DOHH2 (cell line): ENCODE measurements at regions not wholly inside any gene's neighbourhood (a gene's known extent, or its start where the extent isn't known, plus 50 kb on each side); places are given as distances from the start of the nearest gene placed in this dataset.

Experiments
- H3F3A ChIP-seq: fragments of 200-600 bp; sonication (generic), shearing (Covaris generic); 2 replicates; pipeline ENCODE4 v1.6.0; 2016; ENCODE audit warnings: antibody characterized with exemption, mild to moderate bottlenecking; ENCODE audit not compliant: control insufficient read depth, insufficient read depth
- H3K27ac ChIP-seq: fragments of 200-600 bp; sonication (generic); 2 replicates; pipeline ENCODE4 v1.5.1; 2014; ENCODE audit warnings: low read depth, mild to moderate bottlenecking, low read length, moderate library complexity
- H3K27me3 ChIP-seq: fragments of 200-600 bp; sonication (generic); 2 replicates; pipeline ENCODE4 v1.6.1; 2014; ENCODE audit warnings: mild to moderate bottlenecking, low read length, mixed read lengths; ENCODE audit not compliant: control insufficient read depth
- H3K36me3 ChIP-seq: fragments of 200-600 bp; sonication (generic); 2 replicates; pipeline ENCODE4 v1.6.1; 2014; ENCODE audit warnings: mild to moderate bottlenecking, low read length, moderate library complexity, mixed read lengths; ENCODE audit not compliant: control insufficient read depth
- H3K4me1 ChIP-seq: fragments of 200-600 bp; sonication (generic); 2 replicates; pipeline ENCODE4 v1.6.1; 2014; ENCODE audit warnings: mild to moderate bottlenecking, low read length, mixed read lengths; ENCODE audit not compliant: control insufficient read depth
- H3K4me2 ChIP-seq: fragments of 200-600 bp; sonication (generic); 2 replicates; pipeline ENCODE4 v1.6.0; 2014; ENCODE audit warnings: mild to moderate bottlenecking, low read length, moderate library complexity
- H3K4me3 ChIP-seq: fragments of 200-600 bp; sonication (generic); 2 replicates; pipeline ENCODE4 v1.5.1; 2014; ENCODE audit warnings: mild to moderate bottlenecking, low read length, mixed read lengths
- H3K79me2 ChIP-seq: fragments of 200-600 bp; sonication (generic); 2 replicates; pipeline ENCODE4 v1.6.1; 2014; ENCODE audit warnings: mild to moderate bottlenecking, low read length, mixed read lengths; ENCODE audit not compliant: control insufficient read depth
- H3K9me2 ChIP-seq: fragments of 200-600 bp; sonication (generic); replicated peaks from 2 replicates; pipeline ENCODE4 v1.6.1; 2014; ENCODE audit warnings: mild to moderate bottlenecking, low read length, mixed read lengths; ENCODE audit not compliant: control insufficient read depth
- H3K9me3 ChIP-seq: fragments of 200-600 bp; sonication (generic); 2 replicates; pipeline ENCODE4 v1.6.1; 2014; ENCODE audit warnings: antibody characterized with exemption, low read length, mixed read lengths; ENCODE audit not compliant: control insufficient read depth, insufficient read depth
- H4K20me1 ChIP-seq: fragments of 200-600 bp; sonication (generic); 2 replicates; pipeline ENCODE4 v1.6.0; 2014; ENCODE audit warnings: low read depth, mild to moderate bottlenecking, antibody characterized with exemption, low read length, moderate library complexity; ENCODE audit not compliant: control insufficient read depth, insufficient read depth
- CTCF ChIP-seq: fragments of 200-600 bp; sonication (generic); IDR thresholded peaks from one replicate; pipeline ENCODE4 v1.5.1; 2014; ENCODE audit warnings: antibody characterized with exemption, mild to moderate bottlenecking, low read depth, low read length; ENCODE audit not compliant: poor library complexity, severe bottlenecking
- EZH2phosphoT487 ChIP-seq: fragments of 200-600 bp; sonication (generic); IDR thresholded peaks from 2 replicates; pipeline ENCODE4 v1.6.1; 2017; ENCODE audit warnings: borderline replicate concordance, mild to moderate bottlenecking, antibody characterized with exemption, low read length, moderate library complexity, mixed read lengths

GRCh38 chr7:25886387-25887240 is 265.4 kb upstream of the NFE2L3 start:
- TF ChIP-seq EZH2phosphoT487 (no peak), CTCF (no peak)
- H3K27ac ChIP-seq = no peak overlapping the region
- peaks cover 9% of the 10 kb centered on the region for H3K4me1 ChIP-seq

GRCh38 chr7:25887266-25887665 is 264.7 kb upstream of the NFE2L3 start:
- no peak overlapping the region for H3K4me2 ChIP-seq
- H3K9me2 ChIP-seq = no peaks in the 10 kb centered on the region
- H3K4me3 ChIP-seq = no peak overlapping the region

More at GRCh38 chr7:25886387-25887240, 265.4 kb upstream of the NFE2L3 start:
- no peaks in the 10 kb centered on the region for H3K9me2 ChIP-seq
- H4K20me1 ChIP-seq = no peaks in the 10 kb centered on the region
- no peak overlapping the region for H3K4me2 ChIP-seq
- no peaks in the 10 kb centered on the region for H3K9me3 ChIP-seq
- H3F3A ChIP-seq = no peaks in the 10 kb centered on the region
- H3K27me3 ChIP-seq = peaks cover 14% of the 10 kb centered on the region; the same call in 1 of the 2 replicates
- H3K79me2 ChIP-seq = no peaks in the 10 kb centered on the region
- H3K4me3 ChIP-seq = no peak overlapping the region
- H3K36me3 ChIP-seq = no peaks in the 10 kb centered on the region

GRCh38 chr7:25887795-25888559 is 264.0 kb upstream of the NFE2L3 start:
- Histone ChIP-seq H3K36me3 (no peaks in the 10 kb centered on the region), H3K9me3 (no peaks in the 10 kb centered on the region), H3K4me3 (no peak overlapping the region), H3K9me2 (no peaks in the 10 kb centered on the region), H4K20me1 (no peaks in the 10 kb centered on the region), H3F3A (no peaks in the 10 kb centered on the region), H3K79me2 (no peaks in the 10 kb centered on the region), H3K27ac (no peak overlapping the region), H3K4me2 (no peak overlapping the region), H3K4me1 (peaks cover 14% of the 10 kb centered on the region), H3K27me3 (peaks cover 4% of the 10 kb centered on the region; the same call in 1 of the 2 replicates)
- TF ChIP-seq EZH2phosphoT487 (no peak), CTCF (no peak)

More at GRCh38 chr7:25887266-25887665, 264.7 kb upstream of the NFE2L3 start:
- peaks cover 9% of the 10 kb centered on the region for H3K4me1 ChIP-seq
- no peaks in the 10 kb centered on the region for H3K79me2 ChIP-seq
- H4K20me1 ChIP-seq = no peaks in the 10 kb centered on the region
- H3F3A ChIP-seq = no peaks in the 10 kb centered on the region
- TF ChIP-seq CTCF (no peak), EZH2phosphoT487 (no peak)
- no peaks in the 10 kb centered on the region for H3K9me3 ChIP-seq
- H3K27me3 ChIP-seq = peaks cover 9% of the 10 kb centered on the region; the same call in 1 of the 2 replicates
- no peak overlapping the region for H3K27ac ChIP-seq
- no peaks in the 10 kb centered on the region for H3K36me3 ChIP-seq
